Activated naive CD8-positive, alpha-beta T cell treated with anti-CD3 and anti-CD28 coated beads, Interleukin-2, amount 50 U/mL, for 24 hours (primary cell): ENCODE measurements at regions not wholly inside any gene's neighbourhood (a gene's known extent, or its start where the extent isn't known, plus 50 kb on each side); places are given as distances from the start of the nearest gene placed in this dataset.

Experiments used
- ATAC-seq: fragments of 150-1000 bp; cut with Tn5 transposase; one replicate; pipeline ENCODE4 v1.10.0; 2021
- DNase-seq: peaks from one replicate; pipeline ENCODE4 v3.0.0; 2021
- H3K27ac Mint-ChIP-seq: one replicate; pipeline ENCODE4 v1.8.0; 2021; ENCODE audit warnings: mild to moderate bottlenecking, mixed read lengths
- H3K27me3 Mint-ChIP-seq: one replicate; pipeline ENCODE4 v1.8.0; 2021; ENCODE audit warnings: mixed read lengths
- H3K36me3 Mint-ChIP-seq: one replicate; pipeline ENCODE4 v1.8.0; 2021; ENCODE audit warnings: low read depth, mixed read lengths
- H3K4me1 Mint-ChIP-seq: one replicate; pipeline ENCODE4 v1.8.0; 2021; ENCODE audit warnings: mixed read lengths
- H3K4me3 Mint-ChIP-seq: one replicate; pipeline ENCODE4 v1.8.0; 2021; ENCODE audit warnings: mild to moderate bottlenecking, moderate library complexity, mixed read lengths
- H3K9me3 Mint-ChIP-seq: one replicate; pipeline ENCODE4 v1.8.0; 2021; ENCODE audit warnings: mixed read lengths

DNA sequence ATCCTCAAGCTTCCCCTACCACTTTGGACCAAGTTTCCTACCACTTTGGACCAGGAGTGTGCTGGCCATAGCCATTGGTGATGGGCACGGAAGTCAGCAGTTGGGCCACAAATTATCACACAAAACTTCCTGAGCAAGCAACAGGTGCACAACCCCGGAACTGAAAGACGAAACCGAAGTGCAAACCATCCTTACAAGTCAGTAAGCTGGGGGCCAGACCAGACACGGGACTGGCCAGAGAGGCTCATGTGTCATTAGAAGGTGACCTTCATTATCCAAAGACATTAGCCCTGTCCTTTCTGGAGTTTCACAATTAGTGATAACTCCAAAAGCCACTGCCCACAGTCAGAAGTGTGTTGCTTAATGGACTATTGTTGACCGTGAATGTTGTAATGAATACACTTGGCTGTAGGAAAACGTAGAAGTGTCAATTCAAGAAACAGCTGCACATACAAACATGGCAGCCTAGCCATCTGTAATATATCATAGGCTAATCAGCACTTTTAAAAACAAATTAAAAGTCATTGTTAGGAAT is 244.1 kb upstream of the IRS2 start:
- DNase-seq (no peak), ATAC-seq (no peak)
- H3K9me3 Mint-ChIP-seq, result no peaks in the 10 kb centered on the region
- H3K4me3 Mint-ChIP-seq, result no peak overlapping the region
- H3K4me1 Mint-ChIP-seq, result no peaks in the 10 kb centered on the region
- H3K36me3 Mint-ChIP-seq, result no peaks in the 10 kb centered on the region
- H3K27me3 Mint-ChIP-seq, result peaks cover 2% of the 10 kb centered on the region
- no peak overlapping the region for H3K27ac Mint-ChIP-seq

DNA sequence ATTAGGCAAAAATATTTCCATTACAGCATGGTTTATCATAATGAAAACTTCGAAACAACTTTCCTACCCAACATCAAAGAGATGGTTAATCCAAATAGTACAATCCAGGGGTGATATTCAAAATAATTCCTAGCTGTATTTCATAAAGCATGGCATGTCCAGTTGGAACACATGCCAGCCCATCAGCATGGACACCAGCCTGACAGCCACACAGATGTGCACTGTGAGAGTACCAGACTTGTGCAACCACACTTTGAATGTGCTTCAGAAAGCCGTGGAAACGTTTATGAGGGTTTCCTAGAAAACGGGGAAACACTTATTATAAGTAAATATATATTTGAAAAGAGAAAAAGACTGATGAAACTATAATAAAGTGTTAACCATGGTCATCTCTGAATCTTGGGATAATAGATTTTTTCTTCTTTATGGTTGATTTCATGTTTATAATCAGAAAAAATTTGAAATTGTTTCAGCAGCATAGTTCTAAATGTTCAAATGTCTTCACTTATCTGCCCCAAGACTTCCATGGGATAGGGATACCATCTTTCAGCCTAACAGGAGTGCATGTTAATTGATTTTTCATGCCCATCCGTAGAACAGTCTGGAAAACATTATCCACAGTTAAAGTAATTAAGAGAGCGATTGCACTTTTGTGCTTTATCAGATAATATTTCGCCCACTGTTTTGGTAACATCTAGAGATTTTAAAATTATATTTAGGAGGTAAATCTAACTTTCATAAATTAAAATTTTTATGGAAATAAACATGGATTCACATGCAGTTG is 242.6 kb upstream of the IRS2 start:
- no peaks in the 10 kb centered on the region for H3K9me3 Mint-ChIP-seq
- H3K27me3 Mint-ChIP-seq, result no peaks in the 10 kb centered on the region
- no peak overlapping the region for H3K4me3 Mint-ChIP-seq
- no peak for ATAC-seq
- no peaks in the 10 kb centered on the region for H3K4me1 Mint-ChIP-seq
- no peak for DNase-seq
- no peak overlapping the region for H3K27ac Mint-ChIP-seq
- no peaks in the 10 kb centered on the region for H3K36me3 Mint-ChIP-seq

DNA sequence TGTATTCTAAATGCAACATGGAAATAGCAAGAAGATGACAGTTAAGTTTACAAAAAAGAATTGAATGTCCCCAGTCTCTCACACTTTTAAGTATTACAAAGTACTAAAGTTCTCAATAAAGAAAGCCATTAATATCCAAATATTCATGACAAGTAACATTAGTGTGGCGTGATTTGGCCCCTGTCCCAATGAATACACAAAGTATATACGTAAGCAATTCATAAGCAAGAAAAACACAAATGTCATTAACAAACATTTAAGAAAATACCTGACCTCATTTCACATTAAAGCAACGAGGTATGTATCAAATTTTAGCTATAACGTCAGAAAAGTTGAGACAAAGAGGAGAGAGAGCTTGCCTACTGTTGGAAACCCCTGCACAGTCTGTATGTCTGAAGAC is 241.9 kb upstream of the IRS2 start:
- ATAC-seq (no peak), DNase-seq (no peak)
- Mint-ChIP-seq H3K4me3 (no peak overlapping the region), H3K27me3 (no peaks in the 10 kb centered on the region), H3K4me1 (no peaks in the 10 kb centered on the region), H3K9me3 (no peaks in the 10 kb centered on the region), H3K27ac (no peak overlapping the region), H3K36me3 (no peaks in the 10 kb centered on the region)

DNA sequence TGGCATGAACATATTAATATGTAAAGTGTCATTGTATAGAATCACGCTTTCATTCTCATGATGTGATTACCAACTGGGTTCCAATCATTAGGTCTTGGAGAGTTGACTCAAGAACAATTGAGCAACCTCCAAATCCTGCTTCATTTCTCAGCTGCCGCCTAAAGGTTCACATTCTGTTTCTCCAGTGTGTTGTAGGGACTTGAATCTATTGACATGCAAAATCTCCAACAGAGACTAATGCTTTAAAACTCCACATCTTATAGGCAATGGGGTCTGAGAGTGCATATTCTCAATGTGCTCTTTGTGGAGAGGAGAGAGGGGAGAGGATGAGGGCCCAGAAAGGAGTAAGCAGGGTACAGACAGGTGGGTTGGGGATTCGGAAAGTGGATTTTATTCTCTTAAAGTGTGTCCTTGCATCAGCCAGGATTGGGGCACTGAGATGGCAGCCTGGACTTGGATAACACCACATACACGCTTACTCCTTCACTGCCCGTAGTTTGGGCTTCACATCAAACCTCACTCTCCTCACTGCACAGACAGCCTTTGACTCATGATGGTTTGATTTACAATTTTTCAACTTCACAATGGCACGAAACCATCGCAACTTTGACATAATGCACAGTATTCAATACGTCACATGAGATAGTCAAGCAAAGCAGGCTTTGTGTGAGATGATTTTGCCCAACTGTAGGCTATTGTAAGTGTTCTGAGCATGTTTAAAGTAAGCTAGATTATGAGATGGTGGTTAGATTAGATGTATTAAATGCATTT is 241.3 kb upstream of the IRS2 start:
- H3K27me3 Mint-ChIP-seq, result no peaks in the 10 kb centered on the region
- ATAC-seq, result no peak
- no peak overlapping the region for H3K27ac Mint-ChIP-seq
- no peaks in the 10 kb centered on the region for H3K36me3 Mint-ChIP-seq
- no peaks in the 10 kb centered on the region for H3K4me1 Mint-ChIP-seq
- H3K9me3 Mint-ChIP-seq, result no peaks in the 10 kb centered on the region
- no peak overlapping the region for H3K4me3 Mint-ChIP-seq
- DNase-seq, result no peak

DNA sequence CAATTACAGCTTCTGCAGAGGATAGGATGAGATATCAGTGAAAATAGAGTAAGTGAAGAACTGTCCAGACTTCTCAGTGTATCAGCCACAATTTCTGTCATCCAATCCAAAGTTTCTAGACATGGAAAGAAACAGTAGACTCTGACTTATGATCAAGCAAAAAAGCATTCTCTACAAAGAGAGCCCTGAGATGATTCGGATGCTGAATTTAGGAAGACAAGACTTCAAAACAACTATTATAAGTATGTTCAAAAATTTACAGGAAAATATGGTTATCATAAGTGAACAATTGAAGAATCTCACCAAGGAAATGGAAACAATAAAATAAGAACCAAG is 238.2 kb upstream of the IRS2 start:
- ATAC-seq (no peak), DNase-seq (no peak)
- Mint-ChIP-seq H3K36me3 (no peaks in the 10 kb centered on the region), H3K9me3 (peaks cover 4% of the 10 kb centered on the region), H3K27me3 (no peaks in the 10 kb centered on the region), H3K4me1 (no peaks in the 10 kb centered on the region), H3K4me3 (no peak overlapping the region), H3K27ac (no peak overlapping the region)

DNA sequence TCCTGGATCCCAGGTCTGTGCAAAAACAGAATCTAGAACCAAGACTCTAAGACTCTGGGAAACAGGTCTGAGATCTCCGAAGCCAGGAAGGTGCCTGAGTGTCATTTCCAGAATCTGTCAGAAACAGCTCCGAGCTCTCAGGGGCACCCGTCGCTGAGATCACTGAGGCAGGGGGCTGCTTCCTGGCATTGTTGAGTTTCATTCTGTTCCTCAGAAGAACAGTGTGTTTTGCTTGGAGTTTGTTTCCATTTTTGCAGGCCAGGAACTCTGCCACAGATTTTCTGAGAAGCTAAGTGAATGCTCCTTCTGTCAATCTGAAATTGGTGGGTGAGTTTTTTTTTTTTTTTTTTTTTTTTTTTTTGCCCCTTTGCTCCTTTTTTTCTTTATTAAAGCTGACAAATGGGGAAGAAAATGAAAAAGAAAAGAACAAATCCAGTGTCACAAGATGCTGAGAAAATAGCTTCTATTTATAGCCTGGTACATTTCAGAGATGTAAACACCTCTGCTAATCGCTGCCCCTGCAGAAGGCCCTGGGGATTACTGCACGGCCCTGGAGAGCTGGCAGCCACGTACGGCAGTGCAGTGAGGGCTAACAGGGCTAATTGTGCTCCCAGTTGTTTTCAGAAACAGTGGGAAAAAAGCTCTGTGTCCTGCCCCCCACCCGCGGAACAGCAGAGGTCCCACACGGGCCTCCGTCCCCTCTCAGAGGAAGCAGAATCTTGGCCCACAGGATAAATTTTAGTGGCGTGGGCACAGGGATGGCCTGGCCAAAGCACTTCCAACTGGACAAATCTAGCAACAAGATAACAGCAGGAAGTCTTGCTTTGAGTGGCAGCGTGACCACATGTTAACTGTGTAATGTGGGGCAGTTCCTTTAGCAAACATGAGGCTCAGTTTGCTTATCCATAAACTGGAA is 237.6 kb upstream of the IRS2 start:
- H3K27ac Mint-ChIP-seq, result no peak overlapping the region

DNA sequence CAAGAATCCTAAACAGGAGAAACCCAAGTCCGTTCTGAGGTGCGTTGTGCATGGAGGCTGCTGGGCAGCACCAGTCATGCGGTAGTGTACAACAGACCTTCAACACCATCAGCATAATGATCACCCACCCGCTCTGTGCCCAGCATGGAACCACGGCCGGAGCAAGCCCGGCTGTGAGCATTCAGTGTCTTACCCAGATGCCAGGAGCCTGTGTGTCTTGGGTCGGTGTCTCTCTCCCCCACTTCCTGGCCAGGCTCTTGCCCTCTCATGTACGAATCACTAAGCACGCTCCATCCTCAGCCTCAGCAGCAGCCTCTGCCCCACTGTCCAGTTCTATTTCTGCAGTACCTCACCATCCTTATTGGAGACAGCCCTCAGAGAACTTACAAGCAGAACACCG is 231.6 kb upstream of the IRS2 start:
- Mint-ChIP-seq H3K36me3 (no peaks in the 10 kb centered on the region), H3K9me3 (peaks cover 4% of the 10 kb centered on the region), H3K4me1 (no peaks in the 10 kb centered on the region), H3K27ac (no peak overlapping the region), H3K4me3 (no peak overlapping the region), H3K27me3 (no peaks in the 10 kb centered on the region)
- DNase-seq (no peak), ATAC-seq (no peak)

More for the DNA sequence above, 237.6 kb upstream of the IRS2 start:
- H3K4me1 Mint-ChIP-seq, result no peaks in the 10 kb centered on the region
- no peak for ATAC-seq
- H3K36me3 Mint-ChIP-seq, result no peaks in the 10 kb centered on the region
- peaks cover 4% of the 10 kb centered on the region for H3K9me3 Mint-ChIP-seq
- no peaks in the 10 kb centered on the region for H3K27me3 Mint-ChIP-seq
- no peak overlapping the region for H3K4me3 Mint-ChIP-seq
- DNase-seq, result no peak

DNA sequence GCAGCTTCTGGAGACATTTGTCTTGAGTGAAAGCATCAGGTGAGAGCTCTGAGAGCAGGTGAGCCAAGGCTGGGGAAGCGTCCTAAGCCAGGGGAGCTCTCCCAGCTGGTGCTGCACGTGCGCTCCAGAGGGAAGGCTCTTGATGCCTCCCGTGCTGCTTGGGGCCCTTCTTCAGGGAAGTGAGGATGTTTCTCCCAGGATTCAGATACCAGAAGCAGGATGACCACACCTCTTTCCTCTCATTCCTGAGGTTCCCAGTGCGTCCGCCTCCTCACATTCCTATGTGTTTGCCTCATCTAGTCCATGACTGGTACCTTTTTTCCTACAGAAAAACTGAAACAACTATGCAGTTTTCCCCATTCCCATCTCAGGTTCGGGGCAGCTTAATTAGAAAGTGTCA is 231.0 kb upstream of the IRS2 start:
- Mint-ChIP-seq H3K9me3 (peaks cover 4% of the 10 kb centered on the region), H3K4me3 (no peak overlapping the region), H3K36me3 (no peaks in the 10 kb centered on the region), H3K4me1 (no peaks in the 10 kb centered on the region), H3K27ac (no peak overlapping the region), H3K27me3 (no peaks in the 10 kb centered on the region)
- DNase-seq, result no peak
- ATAC-seq, result no peak

DNA sequence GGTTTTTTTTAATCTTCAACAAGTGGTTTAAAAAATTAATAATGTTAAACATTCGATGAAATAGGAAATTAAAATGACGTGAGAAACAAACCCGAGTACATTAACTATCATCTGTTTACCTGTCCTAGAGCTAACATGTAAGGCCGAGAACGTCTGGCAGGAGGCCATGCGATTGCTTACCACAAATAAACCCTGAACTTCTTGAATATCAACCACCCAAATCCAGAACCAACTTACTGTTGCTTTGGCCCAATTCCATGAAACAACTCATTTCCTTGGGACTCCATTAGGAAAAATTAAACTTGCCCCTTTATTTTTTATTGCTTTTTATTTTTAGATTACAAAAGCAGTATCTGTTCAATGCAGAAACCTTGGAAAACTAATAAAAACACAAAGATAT is 228.9 kb upstream of the IRS2 start:
- no peak for ATAC-seq
- Mint-ChIP-seq H3K36me3 (no peaks in the 10 kb centered on the region), H3K27me3 (no peaks in the 10 kb centered on the region), H3K4me3 (no peak overlapping the region), H3K9me3 (peaks cover 4% of the 10 kb centered on the region), H3K27ac (no peak overlapping the region), H3K4me1 (no peaks in the 10 kb centered on the region)
- DNase-seq, result no peak

DNA sequence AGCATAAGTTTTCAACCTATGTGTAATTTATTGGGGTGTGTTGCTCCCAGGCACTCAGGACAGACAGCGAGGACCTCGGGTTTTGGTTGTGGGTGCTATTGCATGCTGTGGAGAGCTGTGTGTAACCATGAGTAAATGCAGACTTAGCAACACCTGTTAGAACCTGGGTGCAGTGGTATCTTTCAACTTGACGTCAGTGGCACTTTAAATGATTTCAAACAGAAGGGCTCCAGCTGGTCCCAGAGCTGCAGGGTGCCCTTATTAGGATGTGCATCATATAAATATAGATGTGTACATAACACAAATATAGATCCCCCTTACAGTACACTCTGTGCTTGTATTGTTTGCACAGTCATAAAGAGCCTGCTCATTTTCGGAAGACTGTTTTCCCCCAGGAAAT is 228.3 kb upstream of the IRS2 start:
- no peak overlapping the region for H3K4me3 Mint-ChIP-seq
- no peak overlapping the region for H3K27ac Mint-ChIP-seq
- DNase-seq (no peak), ATAC-seq (no peak)
- no peaks in the 10 kb centered on the region for H3K4me1 Mint-ChIP-seq
- no peaks in the 10 kb centered on the region for H3K36me3 Mint-ChIP-seq
- peaks cover under 1% of the 10 kb centered on the region for H3K9me3 Mint-ChIP-seq
- H3K27me3 Mint-ChIP-seq, result no peaks in the 10 kb centered on the region

DNA sequence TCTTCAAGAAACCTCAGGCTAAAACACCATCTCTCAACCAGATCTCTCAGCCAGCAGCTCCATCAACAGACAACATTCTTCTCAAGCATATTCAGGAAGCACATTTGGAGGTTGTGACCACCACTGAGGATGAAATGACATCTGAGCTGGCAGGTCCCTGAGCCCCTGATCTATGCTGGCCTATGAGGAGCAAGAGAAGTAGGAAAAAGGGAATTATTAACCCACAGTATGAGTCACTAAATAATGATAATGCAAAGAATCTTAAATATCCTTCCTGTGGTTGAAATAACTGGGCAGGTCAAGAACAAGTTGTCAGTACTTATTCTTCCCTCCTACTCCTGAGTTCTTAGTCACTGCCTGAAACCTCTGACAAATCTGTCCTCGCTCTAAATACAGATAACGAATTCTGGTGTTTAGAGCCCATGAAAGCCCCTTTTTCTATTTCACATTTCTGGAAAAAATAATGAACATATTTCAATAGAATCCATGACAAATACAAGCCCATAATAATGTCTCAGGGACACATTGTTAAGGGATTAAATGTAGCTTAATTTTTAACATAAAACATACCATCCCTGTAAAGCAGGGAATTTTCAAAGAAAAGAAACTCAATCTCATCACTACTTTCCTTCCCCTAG is 225.8 kb upstream of the IRS2 start:
- H3K27ac Mint-ChIP-seq, result no peak overlapping the region
- ATAC-seq (no peak), DNase-seq (no peak)
- no peaks in the 10 kb centered on the region for H3K4me1 Mint-ChIP-seq
- H3K27me3 Mint-ChIP-seq, result no peaks in the 10 kb centered on the region
- no peaks in the 10 kb centered on the region for H3K9me3 Mint-ChIP-seq
- H3K4me3 Mint-ChIP-seq, result no peak overlapping the region
- no peaks in the 10 kb centered on the region for H3K36me3 Mint-ChIP-seq

DNA sequence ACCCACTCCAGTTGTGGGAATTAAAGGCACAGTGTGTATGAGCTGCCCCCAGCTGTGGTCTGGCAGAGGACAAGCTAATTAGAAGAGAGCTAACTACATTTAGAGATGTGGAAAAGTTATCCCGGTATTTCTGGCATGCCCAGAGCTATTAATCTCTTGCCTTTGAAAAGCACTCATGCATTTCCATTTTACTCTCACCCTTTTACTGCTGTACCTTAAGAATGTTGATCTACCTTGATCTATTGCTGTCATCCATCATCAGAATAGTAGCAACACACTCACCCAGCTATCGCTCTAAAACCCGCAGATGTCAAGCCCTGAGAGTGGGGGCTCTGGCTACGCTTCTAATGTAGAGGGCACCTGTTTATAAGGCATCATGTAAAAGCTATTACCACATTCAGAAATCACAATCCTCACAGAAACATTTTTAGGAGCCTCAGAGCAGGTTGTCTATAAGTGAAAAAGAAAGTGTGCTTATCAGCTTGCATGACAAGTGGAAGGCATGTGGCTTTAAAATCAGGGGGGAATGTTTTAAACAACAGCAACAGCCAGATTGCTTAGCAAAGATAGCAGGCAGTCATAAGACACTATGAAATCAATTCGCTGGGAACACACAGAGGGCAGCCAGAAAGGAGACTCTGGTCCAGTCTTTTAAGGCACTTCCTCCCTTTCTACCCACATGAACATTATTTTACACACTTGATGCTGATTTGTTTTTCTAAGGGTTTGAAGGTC is 224.2 kb upstream of the IRS2 start:
- no peaks in the 10 kb centered on the region for H3K36me3 Mint-ChIP-seq
- no peak overlapping the region for H3K4me3 Mint-ChIP-seq
- H3K27me3 Mint-ChIP-seq, result no peaks in the 10 kb centered on the region
- ATAC-seq (no peak), DNase-seq (no peak)
- H3K27ac Mint-ChIP-seq, result no peak overlapping the region
- no peaks in the 10 kb centered on the region for H3K9me3 Mint-ChIP-seq
- H3K4me1 Mint-ChIP-seq, result no peaks in the 10 kb centered on the region

DNA sequence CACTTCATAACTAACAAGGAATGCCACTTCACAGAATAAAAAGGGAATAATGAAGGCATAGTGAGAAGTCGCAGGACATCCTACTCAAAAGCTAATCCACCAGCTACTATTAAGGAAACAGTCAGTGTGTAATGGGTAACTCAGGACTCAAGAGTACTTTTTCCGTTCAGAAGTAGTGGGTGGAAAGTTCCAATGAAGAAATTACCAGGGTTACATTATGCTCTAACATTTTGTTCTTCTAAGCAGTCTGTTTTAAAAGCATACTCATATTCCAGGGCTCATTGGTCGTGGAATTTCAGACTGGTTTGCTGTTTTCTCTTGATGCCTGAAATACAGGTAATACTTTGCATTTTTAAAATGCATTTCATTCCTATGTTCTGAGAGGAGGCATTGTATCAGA is 222.4 kb upstream of the IRS2 start:
- no peaks in the 10 kb centered on the region for H3K4me1 Mint-ChIP-seq
- ATAC-seq (no peak), DNase-seq (no peak)
- no peaks in the 10 kb centered on the region for H3K36me3 Mint-ChIP-seq
- H3K27me3 Mint-ChIP-seq, result no peaks in the 10 kb centered on the region
- H3K4me3 Mint-ChIP-seq, result no peak overlapping the region
- no peaks in the 10 kb centered on the region for H3K9me3 Mint-ChIP-seq
- no peak overlapping the region for H3K27ac Mint-ChIP-seq

DNA sequence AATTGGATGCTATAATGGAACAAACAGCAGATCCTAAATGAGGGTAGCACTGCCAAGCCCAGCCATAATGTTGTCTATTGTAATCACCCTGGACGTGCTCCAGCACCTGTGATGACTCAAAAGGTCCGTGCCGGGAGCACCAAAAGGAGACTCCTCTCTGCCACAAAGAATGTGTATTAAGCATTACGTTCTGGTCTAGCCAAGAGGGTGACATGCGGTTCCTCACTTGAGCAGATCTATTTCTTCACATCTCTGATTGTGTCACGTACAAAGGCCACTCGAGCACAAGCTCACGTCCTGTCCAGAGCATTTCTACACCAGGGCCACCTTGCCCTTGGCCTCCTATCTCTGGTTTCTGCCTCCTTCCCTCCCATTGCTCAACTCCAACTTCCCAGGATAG is 219.9 kb upstream of the IRS2 start:
- Mint-ChIP-seq H3K36me3 (no peaks in the 10 kb centered on the region), H3K4me1 (no peaks in the 10 kb centered on the region), H3K9me3 (no peaks in the 10 kb centered on the region), H3K27ac (no peak overlapping the region), H3K27me3 (peaks cover 2% of the 10 kb centered on the region), H3K4me3 (no peak overlapping the region)
- no peak for ATAC-seq
- DNase-seq, result no peak
